ENCODE measurements at regions not wholly inside any gene's neighbourhood (a gene's known extent, or its start where the extent isn't known, plus 50 kb on each side); places are given as distances from the start of the nearest gene placed in this dataset.
A peak's percentile ranks its signal among the peaks of the same experiment; 100 is the strongest.
"Not testable (repeated sequence)": the region's sequence is repeated elsewhere in the genome, so short reads cannot be mapped to it uniquely, and the experiment has no call there.

DNA sequence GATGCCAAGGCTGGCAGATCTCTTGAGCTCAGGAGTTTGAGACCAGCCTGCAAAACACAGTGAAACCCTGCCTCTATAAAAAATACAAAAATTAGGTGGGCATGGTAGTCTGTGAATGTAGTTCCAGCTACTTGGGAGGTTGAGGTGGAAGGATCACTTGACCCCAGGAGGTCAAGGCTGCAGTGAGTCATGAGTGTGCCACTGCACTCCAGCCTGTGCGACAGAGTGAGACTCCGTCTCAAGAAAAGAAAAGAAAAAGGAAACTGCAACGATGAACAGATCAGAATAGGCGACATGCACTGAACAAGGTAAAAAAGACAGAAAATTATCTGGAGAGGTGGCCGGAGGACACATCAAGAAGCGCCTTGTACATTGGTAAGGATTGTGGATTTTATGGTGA is 273.7 kb upstream of the AMIGO2 start:
- peaks cover 74% of the 10 kb centered on the region for H3K36me3 Mint-ChIP-seq (ENCODE audit: low read depth)
- H3K27ac Mint-ChIP-seq, result peak overlapping the region; percentile 90
- H3K4me3 Mint-ChIP-seq, result peak overlapping the region; percentile 78
- peaks cover 6% of the 10 kb centered on the region for H3K9me3 Mint-ChIP-seq
- no peak for DNase-seq
- no peaks in the 10 kb centered on the region for H3K27me3 Mint-ChIP-seq
- H3K4me1 Mint-ChIP-seq (ENCODE audit: low read depth), result peaks cover 88% of the 10 kb centered on the region

DNA sequence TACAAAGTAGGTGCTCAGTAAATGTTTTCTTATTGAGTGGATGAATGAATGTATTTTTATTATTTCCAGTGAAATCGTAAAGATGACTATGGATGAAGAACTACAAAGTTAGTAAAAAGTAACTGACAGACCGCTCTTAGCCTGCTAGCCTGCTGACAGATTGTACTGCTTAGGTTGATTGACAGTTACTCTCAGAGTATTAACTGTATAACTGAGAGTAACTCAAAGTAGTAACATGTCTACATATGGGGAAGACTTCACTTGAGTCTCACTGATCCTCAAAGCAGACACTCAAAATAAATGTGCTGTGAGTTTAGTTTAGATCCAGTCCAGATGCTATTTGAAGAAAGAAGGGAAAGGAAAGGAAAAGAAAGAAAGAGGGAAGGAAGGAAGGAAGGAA is 272.3 kb upstream of the AMIGO2 start:
- H3K9me3 Mint-ChIP-seq, result peaks cover 3% of the 10 kb centered on the region
- peaks cover 84% of the 10 kb centered on the region for H3K4me1 Mint-ChIP-seq (ENCODE audit: low read depth)
- H3K27ac Mint-ChIP-seq, result peak overlapping the region; percentile 99
- H3K36me3 Mint-ChIP-seq (ENCODE audit: low read depth), result peaks cover 65% of the 10 kb centered on the region
- H3K27me3 Mint-ChIP-seq, result no peaks in the 10 kb centered on the region
- H3K4me3 Mint-ChIP-seq, result peak overlapping the region; percentile 35
- no peak for DNase-seq

DNA sequence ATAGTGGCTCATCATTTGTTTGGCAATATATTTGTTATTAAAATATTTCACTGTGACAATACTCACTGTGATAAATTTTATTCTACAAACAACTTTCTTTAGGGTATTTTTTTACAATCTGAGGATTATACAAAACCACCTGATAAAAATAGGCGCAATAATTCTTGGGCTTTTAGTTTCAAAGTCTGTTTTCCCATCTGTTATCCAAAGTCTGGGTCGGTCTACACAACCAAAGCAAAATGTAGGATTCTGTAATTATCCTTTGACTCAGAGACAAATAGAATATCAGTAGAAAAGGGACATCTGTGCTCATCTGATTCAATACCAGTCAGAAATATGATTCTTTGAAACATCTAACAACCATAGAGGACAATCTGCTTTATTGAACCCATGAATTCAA is 271.8 kb upstream of the AMIGO2 start:
- Mint-ChIP-seq H3K4me1 (ENCODE audit: low read depth) (peaks cover 84% of the 10 kb centered on the region), H3K4me3 (peak overlapping the region; percentile 24)

DNA sequence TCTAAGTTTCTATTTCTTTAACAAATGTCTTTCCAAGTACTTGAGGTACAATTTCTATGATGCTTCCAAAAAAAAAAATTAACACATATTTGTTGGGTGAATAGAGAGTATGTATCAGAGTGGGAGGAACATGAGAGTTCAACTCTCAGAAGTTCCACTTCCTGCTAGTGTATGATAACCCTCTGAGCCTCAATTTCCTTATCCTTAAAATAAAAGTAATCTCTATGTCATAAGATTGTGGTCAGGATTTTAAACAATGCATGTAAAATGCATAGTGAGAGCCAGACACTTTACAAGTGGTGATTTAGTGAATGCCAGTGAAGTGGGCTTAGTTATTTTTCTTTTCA is 270.3 kb upstream of the AMIGO2 start:
- peak overlapping the region; percentile 67 for H3K4me3 Mint-ChIP-seq
- no peaks in the 10 kb centered on the region for H3K9me3 Mint-ChIP-seq
- peak overlapping the region; percentile 99 for H3K27ac Mint-ChIP-seq
- H3K4me1 Mint-ChIP-seq (ENCODE audit: low read depth), result peaks cover 82% of the 10 kb centered on the region
- peaks cover 68% of the 10 kb centered on the region for H3K36me3 Mint-ChIP-seq (ENCODE audit: low read depth)
- DNase-seq, result no peak
- no peaks in the 10 kb centered on the region for H3K27me3 Mint-ChIP-seq

More for the DNA sequence above, 271.8 kb upstream of the AMIGO2 start:
- no peak for DNase-seq
- Mint-ChIP-seq H3K9me3 (peaks cover 3% of the 10 kb centered on the region), H3K27ac (peak overlapping the region; percentile 99), H3K36me3 (ENCODE audit: low read depth) (peaks cover 62% of the 10 kb centered on the region), H3K27me3 (no peaks in the 10 kb centered on the region)

DNA sequence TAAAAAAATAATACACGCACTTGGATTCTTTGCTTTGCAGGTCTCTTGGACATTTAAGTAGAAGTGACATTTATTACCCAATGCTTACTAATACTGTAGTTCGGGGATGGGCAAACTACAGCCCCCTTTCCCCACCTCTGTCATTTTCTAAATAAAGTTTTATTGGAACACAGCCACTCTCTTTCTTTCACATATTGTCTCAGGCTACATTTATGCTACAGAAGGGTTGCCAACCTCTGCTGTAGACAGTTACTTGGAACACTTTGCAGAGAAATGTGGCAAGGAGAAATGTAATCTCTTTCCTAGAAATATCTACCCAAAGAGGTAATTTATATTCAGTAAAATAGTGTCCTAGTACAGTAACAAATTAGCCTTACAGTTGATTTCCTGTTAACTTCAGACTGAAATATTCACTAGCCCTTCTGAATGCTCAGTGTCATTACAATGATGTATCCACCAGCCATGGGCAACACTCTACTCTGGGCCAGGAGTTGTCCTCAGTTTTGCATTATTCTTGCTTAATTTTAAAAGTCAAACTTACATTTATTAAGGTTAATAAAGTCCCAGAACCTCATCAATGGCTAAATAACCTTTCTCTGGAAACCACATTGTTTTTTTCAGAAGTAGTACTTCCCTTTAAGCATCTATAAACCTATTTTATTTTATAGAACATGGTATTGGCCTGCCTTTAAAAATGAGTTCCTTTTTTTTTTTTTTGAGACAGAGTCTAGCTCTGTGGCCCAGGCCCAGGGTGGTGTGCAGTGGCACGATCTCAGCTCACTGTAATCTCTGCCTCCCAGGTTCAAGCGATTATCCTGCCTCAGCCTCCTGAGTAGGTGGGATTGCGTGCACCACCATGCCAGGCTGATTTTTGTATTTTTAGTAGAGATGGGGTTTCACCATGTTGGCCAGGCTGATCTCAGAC is 269.6 kb upstream of the AMIGO2 start:
- peak; percentile 59 for DNase-seq
- H3K4me1 Mint-ChIP-seq (ENCODE audit: low read depth), result peaks cover 84% of the 10 kb centered on the region

DNA sequence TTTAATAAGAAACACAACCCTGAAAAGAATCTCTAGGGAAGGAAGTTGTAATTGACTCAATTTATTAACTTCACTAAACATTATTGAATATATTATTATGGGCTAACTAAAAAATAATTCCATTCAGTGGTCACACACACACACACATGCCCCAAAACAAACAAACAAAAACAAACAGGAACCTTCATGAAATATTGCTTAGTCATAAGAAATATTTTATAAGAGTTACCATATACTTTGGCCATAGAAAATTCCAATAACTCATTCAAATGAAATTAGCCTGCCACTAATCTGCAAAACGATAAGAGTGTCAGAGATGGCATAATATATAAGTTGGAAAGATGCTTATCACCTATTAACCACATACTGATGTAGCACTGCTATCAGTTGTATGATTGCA is 268.4 kb upstream of the AMIGO2 start:
- no peak for DNase-seq
- Mint-ChIP-seq H3K27me3 (no peaks in the 10 kb centered on the region), H3K4me1 (ENCODE audit: low read depth) (peaks cover 83% of the 10 kb centered on the region), H3K9me3 (peaks cover 5% of the 10 kb centered on the region), H3K27ac (peak overlapping the region; percentile 99), H3K36me3 (ENCODE audit: low read depth) (peaks cover 73% of the 10 kb centered on the region), H3K4me3 (no peak overlapping the region)

More for the DNA sequence above, 269.6 kb upstream of the AMIGO2 start:
- H3K36me3 Mint-ChIP-seq (ENCODE audit: low read depth), result peaks cover 71% of the 10 kb centered on the region
- no peaks in the 10 kb centered on the region for H3K27me3 Mint-ChIP-seq
- H3K4me3 Mint-ChIP-seq, result peak overlapping the region; percentile 67
- H3K9me3 Mint-ChIP-seq, result no peaks in the 10 kb centered on the region
- peak overlapping the region; percentile 99 for H3K27ac Mint-ChIP-seq

DNA sequence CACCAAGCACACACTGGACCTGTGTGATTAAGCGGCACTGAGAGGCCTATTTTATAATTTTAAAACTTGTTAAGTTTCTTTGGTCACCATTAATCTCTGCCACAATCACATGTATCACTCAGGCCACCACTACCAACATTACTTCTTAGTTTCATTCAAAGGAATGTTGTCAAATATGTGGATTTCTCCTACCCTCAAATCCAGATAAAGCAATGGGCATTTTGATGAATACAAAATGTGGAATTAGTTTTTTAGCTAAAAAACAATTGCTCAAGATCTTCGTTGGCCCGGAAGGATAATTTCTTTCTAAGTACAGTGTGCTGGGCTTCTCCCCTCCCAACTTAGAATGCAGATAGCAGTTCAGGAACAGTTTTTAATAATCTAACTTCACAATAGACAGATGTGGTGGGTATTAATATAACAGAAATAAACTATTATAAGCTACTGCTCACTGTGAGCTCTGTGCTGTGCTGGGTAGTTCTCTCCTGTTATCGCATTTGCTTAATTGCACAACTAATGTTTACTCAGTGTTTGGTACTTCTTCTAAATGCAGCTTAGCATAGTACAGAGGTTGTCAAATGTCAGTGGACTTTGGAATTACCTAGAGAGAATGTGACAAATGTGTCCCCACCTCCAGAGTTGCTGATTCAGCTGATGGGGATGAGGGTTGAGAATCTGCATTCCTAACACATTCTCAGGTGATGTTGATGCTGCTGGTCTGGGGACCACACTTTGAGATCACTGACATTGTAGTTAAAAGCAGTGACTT is 266.7 kb upstream of the AMIGO2 start:
- H3K36me3 Mint-ChIP-seq (ENCODE audit: low read depth), result peaks cover 72% of the 10 kb centered on the region
- peaks cover 8% of the 10 kb centered on the region for H3K9me3 Mint-ChIP-seq
- peak overlapping the region; percentile 61 for H3K27ac Mint-ChIP-seq
- DNase-seq, result no peak
- H3K4me1 Mint-ChIP-seq (ENCODE audit: low read depth), result peaks cover 71% of the 10 kb centered on the region
- H3K4me3 Mint-ChIP-seq, result no peak overlapping the region
- H3K27me3 Mint-ChIP-seq, result no peaks in the 10 kb centered on the region

DNA sequence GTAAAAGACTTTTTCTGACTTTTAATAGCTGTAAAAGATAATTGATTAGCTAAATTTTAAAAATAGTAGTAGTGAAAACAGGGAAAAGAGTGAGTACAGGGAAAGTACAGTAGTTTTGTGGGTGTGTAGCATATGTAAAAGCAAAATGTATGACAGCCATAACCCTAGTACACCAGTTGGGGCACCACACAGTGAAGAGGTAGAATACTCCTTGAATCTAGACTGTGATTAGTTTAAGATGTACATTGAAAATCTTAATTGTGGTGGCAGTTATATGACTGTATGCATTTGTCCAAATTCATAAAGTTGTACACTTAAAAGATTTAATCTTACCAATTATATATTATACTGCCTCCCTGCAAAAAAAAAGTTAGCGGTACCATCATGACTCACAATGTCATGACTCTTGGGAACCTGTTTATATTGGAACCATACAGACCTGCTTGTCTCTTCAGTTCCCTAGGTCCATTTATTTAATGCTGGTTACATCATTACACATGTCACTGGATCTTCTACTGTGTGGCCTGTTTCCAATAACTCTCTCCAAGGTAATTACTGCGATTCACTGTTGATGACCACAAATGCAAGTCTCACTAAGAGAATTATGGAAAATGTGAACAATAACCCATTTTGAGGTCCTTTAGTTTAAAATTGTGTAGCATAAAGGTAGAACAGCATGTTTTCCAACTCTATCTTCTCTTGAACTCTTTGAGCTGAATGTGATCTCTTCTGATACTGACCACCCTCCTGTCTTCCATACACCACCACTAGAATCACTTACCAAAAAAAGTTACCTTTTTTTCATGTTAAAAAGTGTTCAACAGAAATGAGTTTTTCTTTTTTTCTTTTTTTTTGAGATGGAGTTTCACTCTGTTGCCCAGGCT is 264.2 kb upstream of the AMIGO2 start:
- Mint-ChIP-seq H3K27ac (peak overlapping the region; percentile 90), H3K27me3 (no peaks in the 10 kb centered on the region), H3K4me1 (ENCODE audit: low read depth) (peaks cover 50% of the 10 kb centered on the region), H3K36me3 (ENCODE audit: low read depth) (peaks cover 77% of the 10 kb centered on the region), H3K4me3 (peak overlapping the region; percentile 3), H3K9me3 (peaks cover 9% of the 10 kb centered on the region)
- no peak for DNase-seq

DNA sequence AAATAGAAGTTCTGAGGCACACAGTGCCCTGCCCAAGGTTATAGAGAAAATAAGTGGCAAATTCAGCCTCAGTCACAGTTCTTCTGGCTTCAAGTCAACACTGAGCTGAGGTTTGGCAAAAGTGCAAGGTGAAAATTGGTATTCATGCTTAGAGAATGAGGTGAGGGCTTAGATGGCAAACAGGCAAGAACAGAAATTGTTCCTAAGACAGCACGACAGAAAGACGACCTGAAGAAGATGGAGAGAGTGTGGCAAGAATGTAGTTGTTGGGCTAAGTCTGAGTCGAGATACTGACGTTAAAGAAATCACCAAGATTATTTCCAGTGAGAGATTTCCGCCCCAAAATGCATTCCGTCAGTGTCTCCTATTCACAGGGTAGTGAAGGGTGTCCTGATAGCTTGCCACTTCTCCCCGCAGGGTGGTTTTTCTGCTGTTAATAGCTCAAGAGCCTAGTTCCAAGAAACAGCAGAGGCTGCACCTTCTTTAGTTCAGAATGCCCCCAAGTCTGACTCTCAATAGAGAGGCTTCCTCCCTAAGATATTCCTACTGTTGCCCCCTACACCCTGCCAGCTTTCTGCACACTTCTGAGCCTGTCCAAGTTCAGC is 260.8 kb upstream of the AMIGO2 start:
- Mint-ChIP-seq H3K27me3 (no peaks in the 10 kb centered on the region), H3K9me3 (peaks cover 19% of the 10 kb centered on the region), H3K4me3 (no peak overlapping the region), H3K4me1 (ENCODE audit: low read depth) (peaks cover 42% of the 10 kb centered on the region), H3K27ac (no peak overlapping the region), H3K36me3 (ENCODE audit: low read depth) (peaks cover 77% of the 10 kb centered on the region)
- no peak for DNase-seq

DNA sequence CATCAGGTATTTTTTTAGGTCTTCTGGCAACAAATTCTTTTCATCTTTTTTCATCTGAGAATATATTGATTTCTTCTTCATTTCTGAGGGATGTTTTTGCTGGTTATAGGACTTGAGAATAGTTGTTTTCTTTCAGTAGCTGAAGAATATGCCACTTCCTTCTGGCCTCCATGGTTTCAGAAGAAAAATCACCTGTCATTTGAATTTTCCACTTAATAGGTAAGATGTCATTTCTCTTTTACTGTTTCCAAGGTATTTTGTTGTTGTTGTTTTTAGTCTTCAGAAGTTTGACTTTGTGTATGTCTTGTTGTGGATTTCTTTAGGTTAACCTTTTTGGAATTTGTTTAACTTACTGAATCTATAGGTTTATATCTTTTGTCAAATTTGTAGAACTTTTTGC is 257.8 kb upstream of the AMIGO2 start:
- Mint-ChIP-seq H3K27ac (no peak overlapping the region), H3K36me3 (ENCODE audit: low read depth) (peaks cover 58% of the 10 kb centered on the region), H3K4me3 (no peak overlapping the region)

DNA sequence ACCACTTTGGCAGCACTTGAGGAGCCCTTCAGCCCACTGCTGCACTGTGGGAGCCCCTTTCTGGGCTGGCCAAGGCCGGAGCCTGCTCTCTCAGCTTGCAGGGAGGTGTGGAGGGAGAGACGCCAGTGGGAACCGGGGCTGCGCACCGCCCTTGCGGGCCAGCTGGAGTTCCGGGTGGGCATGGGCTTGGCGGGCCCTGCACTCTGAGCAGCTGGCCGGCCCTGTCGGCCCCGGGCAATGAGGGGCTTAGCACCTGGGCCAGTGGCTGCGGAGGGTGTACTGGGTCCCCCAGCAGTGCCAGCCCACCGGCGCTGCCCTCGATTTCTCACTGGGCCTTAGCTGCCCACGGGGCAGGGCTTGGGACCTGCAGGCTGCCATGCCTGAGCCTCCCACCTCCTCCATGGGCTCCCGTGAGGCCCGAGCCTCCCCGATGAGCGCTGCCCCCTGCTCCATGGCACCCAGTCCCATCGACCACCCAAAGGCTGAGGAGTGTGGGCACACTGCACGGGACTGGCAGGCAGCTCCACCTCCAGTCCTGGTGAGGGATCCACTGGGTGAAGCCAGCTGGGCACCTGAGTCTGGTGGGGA is 253.6 kb upstream of the AMIGO2 start:
- H3K4me1 Mint-ChIP-seq (ENCODE audit: low read depth), result peaks cover 58% of the 10 kb centered on the region

More for the DNA sequence above, 257.8 kb upstream of the AMIGO2 start:
- Mint-ChIP-seq H3K9me3 (peaks cover 14% of the 10 kb centered on the region), H3K27me3 (no peaks in the 10 kb centered on the region), H3K4me1 (ENCODE audit: low read depth) (peaks cover 43% of the 10 kb centered on the region)
- DNase-seq, result no peak

DNA sequence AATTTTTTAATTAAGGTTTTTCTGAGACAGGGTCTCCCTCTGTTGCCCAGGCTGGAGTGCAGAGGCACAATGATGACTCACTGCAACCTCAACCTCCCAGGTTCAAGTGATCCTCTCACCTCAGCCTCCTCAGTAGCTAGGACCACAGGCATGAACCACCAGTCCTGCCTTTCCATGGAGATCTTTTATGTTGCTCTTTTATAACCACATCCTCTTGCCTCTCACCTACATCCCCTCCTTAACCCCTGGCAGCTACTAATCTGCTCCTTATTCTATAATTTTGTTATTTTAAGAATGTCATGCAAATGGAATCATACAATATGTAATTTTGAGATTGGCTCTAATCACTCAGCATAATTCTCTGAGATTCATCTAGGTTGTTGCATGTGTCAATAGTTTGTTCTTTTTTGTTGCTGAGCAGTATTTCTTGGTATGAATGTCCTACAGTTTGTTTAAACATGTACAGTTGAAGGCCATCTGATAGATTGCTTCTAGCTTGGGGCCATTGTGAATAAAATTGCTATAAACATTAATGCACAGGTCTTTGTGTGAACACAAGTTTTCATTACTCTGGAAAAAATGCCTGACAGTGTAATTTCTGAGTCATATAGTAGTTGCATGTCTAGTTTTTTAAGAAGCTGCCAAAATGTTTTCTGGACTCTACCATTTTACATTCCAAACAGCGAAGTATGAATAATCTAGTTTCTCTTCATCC is 249.2 kb upstream of the AMIGO2 start:
- H3K27me3 Mint-ChIP-seq, result no peaks in the 10 kb centered on the region
- H3K9me3 Mint-ChIP-seq, result peaks cover 10% of the 10 kb centered on the region
- H3K4me3 Mint-ChIP-seq, result no peak overlapping the region
- H3K27ac Mint-ChIP-seq, result peak overlapping the region; percentile 53
- H3K36me3 Mint-ChIP-seq (ENCODE audit: low read depth), result no peaks in the 10 kb centered on the region
- H3K4me1 Mint-ChIP-seq (ENCODE audit: low read depth), result peaks cover 47% of the 10 kb centered on the region
- DNase-seq, result no peak

More for the DNA sequence above, 253.6 kb upstream of the AMIGO2 start:
- H3K27ac Mint-ChIP-seq, H3K27me3 Mint-ChIP-seq, DNase-seq, H3K4me3 Mint-ChIP-seq: not testable (repeated sequence)
- H3K9me3 Mint-ChIP-seq, result peaks cover 15% of the 10 kb centered on the region
- peaks cover 19% of the 10 kb centered on the region for H3K36me3 Mint-ChIP-seq (ENCODE audit: low read depth)

DNA sequence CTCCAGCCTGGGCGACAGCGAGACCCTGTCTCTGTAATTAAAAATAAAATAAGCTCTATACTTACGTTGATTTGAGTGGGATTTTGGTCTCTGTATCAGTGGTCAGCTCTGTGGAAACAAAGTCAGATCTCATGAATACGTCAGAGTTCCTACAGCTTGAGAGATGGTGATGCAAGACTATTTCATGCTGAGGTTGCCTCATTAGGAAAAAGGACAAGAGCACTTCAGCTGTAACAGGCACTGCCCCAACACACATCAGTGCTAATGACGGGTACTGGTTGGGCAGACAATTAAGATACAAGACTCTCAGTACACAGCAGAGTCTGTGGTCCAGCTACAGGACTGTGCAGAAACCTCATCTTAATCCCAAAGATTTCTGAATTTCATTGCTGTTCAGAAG is 246.4 kb upstream of the AMIGO2 start:
- peaks cover 2% of the 10 kb centered on the region for H3K36me3 Mint-ChIP-seq (ENCODE audit: low read depth)
- peaks cover 46% of the 10 kb centered on the region for H3K4me1 Mint-ChIP-seq (ENCODE audit: low read depth)
- H3K27ac Mint-ChIP-seq, result no peak overlapping the region

More for the DNA sequence above, 246.4 kb upstream of the AMIGO2 start:
- H3K9me3 Mint-ChIP-seq, result peaks cover 19% of the 10 kb centered on the region
- no peak for DNase-seq
- H3K27me3 Mint-ChIP-seq, result no peaks in the 10 kb centered on the region
- H3K4me3 Mint-ChIP-seq, result no peak overlapping the region
